CD14-positive monocyte (primary cell): ENCODE measurements at regions not wholly inside any gene's neighbourhood (a gene's known extent, or its start where the extent isn't known, plus 50 kb on each side); places are given as distances from the start of the nearest gene placed in this dataset.

Experiments used
- DNase-seq, 3 donors: peaks; one replicate each; pipeline ENCODE4 v3.0.0-alpha.2; 2011 to 2022
- H2AFZ ChIP-seq: 2 replicates; pipeline ENCODE4 v1.6.0; 2012; ENCODE audit warnings: mild to moderate bottlenecking, low read depth, low read length, inconsistent platforms; ENCODE audit not compliant: insufficient read depth, poor library complexity, severe bottlenecking
- H3K27ac ChIP-seq, 2 donors: 1 replicate in 1 of 2; 2 replicates in 1 of 2; pipeline ENCODE4 v1.5.1; 2012 to 2013; ENCODE audit warnings: low read length in 2 of 2, control low read depth in 1 of 2, inconsistent platforms in 1 of 2, low read depth in 1 of 2, mild to moderate bottlenecking in 1 of 2
- H3K27me3 ChIP-seq, 2 donors: one replicate each; pipeline versions ENCODE4 v1.6.0 to v1.6.1; 2011 to 2013; ENCODE audit warnings: low read length in 2 of 2; ENCODE audit not compliant: control insufficient read depth in 2 of 2, insufficient read depth in 2 of 2
- H3K36me3 ChIP-seq, 2 donors: replicated peaks in 1 of 2; 1 replicate in 1 of 2; 2 replicates in 1 of 2; pipeline versions ENCODE4 v1.5.1 to v1.6.1; 2012 to 2013; ENCODE audit warnings: low read length in 2 of 2, control low read depth in 1 of 2, inconsistent platforms in 1 of 2, mild to moderate bottlenecking in 1 of 2; ENCODE audit not compliant: insufficient read depth in 2 of 2, control insufficient read depth in 1 of 2
- H3K4me1 ChIP-seq, 2 donors: 1 replicate in 1 of 2; 2 replicates in 1 of 2; pipeline versions ENCODE4 v1.5.1 to v1.6.1; 2012 to 2013; ENCODE audit warnings: low read length in 2 of 2, control low read depth in 1 of 2, inconsistent platforms in 1 of 2, mild to moderate bottlenecking in 1 of 2, moderate library complexity in 1 of 2; ENCODE audit not compliant: insufficient read depth in 2 of 2, control insufficient read depth in 1 of 2
- H3K4me2 ChIP-seq: replicated peaks from 2 replicates; pipeline ENCODE3; 2012; ENCODE audit warnings: low read length, moderate library complexity, mild to moderate bottlenecking; ENCODE audit not compliant: poor library complexity, severe bottlenecking; ENCODE audit errors: extremely low read depth
- H3K4me3 ChIP-seq, 3 experiments: fragments of 200-600 bp in 1 of 3; sonication (generic) in 1 of 3; replicated peaks in 1 of 3; 1 replicate in 2 of 3; 2 replicates in 1 of 3; pipeline ENCODE4 v1.5.1; 2011 to 2013; ENCODE audit warnings: low read length in 3 of 3, mild to moderate bottlenecking in 3 of 3, control low read depth in 2 of 3, low read depth in 2 of 3, inconsistent platforms in 1 of 3, moderate library complexity in 1 of 3
- H3K79me2 ChIP-seq: 2 replicates; pipeline ENCODE4 v1.6.0; 2012; ENCODE audit warnings: mild to moderate bottlenecking, control low read depth, inconsistent platforms, low read length, moderate library complexity; ENCODE audit not compliant: insufficient read depth
- H3K9ac ChIP-seq: 2 replicates; pipeline ENCODE4 v1.6.0; 2017; ENCODE audit warnings: low read length, mild to moderate bottlenecking; ENCODE audit not compliant: insufficient read depth, poor library complexity, severe bottlenecking
- H3K9me3 ChIP-seq, 2 donors: replicated peaks in 1 of 2; 1 replicate in 1 of 2; 2 replicates in 1 of 2; pipeline versions ENCODE4 v1.5.1 to v1.6.1; 2012 to 2013; ENCODE audit warnings: low read length in 2 of 2, control low read depth in 1 of 2; ENCODE audit not compliant: control insufficient read depth in 1 of 2, insufficient read depth in 1 of 2
- H4K20me1 ChIP-seq: 2 replicates; pipeline ENCODE4 v1.6.0; 2012; ENCODE audit warnings: mild to moderate bottlenecking, low read length, control low read depth, moderate library complexity; ENCODE audit not compliant: insufficient read depth
- H3K27ac Mint-ChIP-seq, 7 donors: one replicate each; pipeline ENCODE4 v1.8.0; 2020; ENCODE audit warnings: mild to moderate bottlenecking in 7 of 7, mixed read lengths in 7 of 7, moderate library complexity in 6 of 7, inconsistent platforms in 2 of 7
- H3K27me3 Mint-ChIP-seq, 3 donors: one replicate each; pipeline ENCODE4 v1.8.0; 2021 to 2022; ENCODE audit warnings: low read depth in 3 of 3, mild to moderate bottlenecking in 3 of 3, mixed read lengths in 3 of 3, moderate library complexity in 3 of 3, inconsistent platforms in 1 of 3
- H3K36me3 Mint-ChIP-seq, 2 donors: one replicate each; pipeline ENCODE4 v1.8.0; 2020; ENCODE audit warnings: mixed read lengths in 2 of 2, inconsistent platforms in 1 of 2, mild to moderate bottlenecking in 1 of 2
- H3K4me1 Mint-ChIP-seq: one replicate; pipeline ENCODE4 v1.8.0; 2020; ENCODE audit warnings: mild to moderate bottlenecking, mixed read lengths
- H3K4me3 Mint-ChIP-seq, 2 donors: one replicate each; pipeline ENCODE4 v1.8.0; 2020; ENCODE audit warnings: mild to moderate bottlenecking in 2 of 2, mixed read lengths in 2 of 2, moderate library complexity in 1 of 2
- H3K9me3 Mint-ChIP-seq, 7 donors: one replicate each; pipeline ENCODE4 v1.8.0; 2020 to 2022; ENCODE audit warnings: mixed read lengths in 7 of 7, mild to moderate bottlenecking in 6 of 7, moderate library complexity in 6 of 7, inconsistent platforms in 2 of 7
- CTCF ChIP-seq: fragments of 200-600 bp; IDR thresholded peaks from one replicate; pipeline ENCODE4 v1.8.0; 2022; ENCODE audit warnings: antibody characterized with exemption, mild to moderate bottlenecking
- WGBS: methylation state at CpG from one replicate; pipeline ENCODE4 v1.1.5; 2013; ENCODE audit warnings: missing lambda C conversion rate; ENCODE audit not compliant: insufficient coverage; 5-methylcytosine and 5-hydroxymethylcytosine counted together
- intact Hi-C, 2 donors: fragments of 100-400 bp; cut with micrococcal nuclease; formaldehyde crosslinking; loops; one replicate each; pipeline versions ENCODE4 v1.15.0 to v1.15.1; 2023

DNA sequence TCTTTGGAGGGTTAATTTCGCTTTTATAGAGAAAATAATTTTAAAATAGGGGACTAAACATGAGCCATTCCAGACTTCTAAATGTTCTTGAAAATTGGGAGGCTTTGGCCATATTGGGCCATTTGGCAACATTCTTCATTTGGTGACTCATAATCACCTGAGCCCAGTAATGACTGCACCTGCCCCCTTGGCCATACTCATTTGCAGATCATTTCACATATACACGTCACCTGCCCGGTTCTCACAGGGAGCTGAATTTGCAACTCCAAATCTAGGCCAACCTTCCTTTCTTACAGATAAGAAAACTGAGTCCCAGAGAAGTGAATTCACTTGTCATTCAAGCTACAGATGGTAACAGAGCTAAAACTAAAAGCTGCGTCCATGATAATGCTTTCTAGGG, 289.7 kb downstream of the EPHA4 start:
- Mint-ChIP-seq H3K27me3 (no peaks in the 10 kb centered on the region), H3K27ac (no peak overlapping the region), H3K4me3 (no peak overlapping the region), H3K4me1 (no peaks in the 10 kb centered on the region), H3K36me3 (no peaks in the 10 kb centered on the region), H3K9me3 (no peaks in the 10 kb centered on the region)
- H4K20me1 ChIP-seq = no peaks in the 10 kb centered on the region
- H3K36me3 ChIP-seq = no peaks in the 10 kb centered on the region
- no peak overlapping the region for H3K4me2 ChIP-seq
- no peak overlapping the region for H3K27ac ChIP-seq
- no peaks in the 10 kb centered on the region for H3K4me1 ChIP-seq
- H3K4me3 ChIP-seq = no peak overlapping the region
- no peaks in the 10 kb centered on the region for H3K9me3 ChIP-seq
- 89% methylated on average over 4 of the region's 4 CpGs for WGBS
- DNase-seq = no peak
- H3K27me3 ChIP-seq = no peaks in the 10 kb centered on the region
- intact Hi-C loops = no loop called here
- H3K9ac ChIP-seq = no peak overlapping the region
- no peak overlapping the region for H2AFZ ChIP-seq
- TF ChIP-seq CTCF = no peak
- no peaks in the 10 kb centered on the region for H3K79me2 ChIP-seq

DNA sequence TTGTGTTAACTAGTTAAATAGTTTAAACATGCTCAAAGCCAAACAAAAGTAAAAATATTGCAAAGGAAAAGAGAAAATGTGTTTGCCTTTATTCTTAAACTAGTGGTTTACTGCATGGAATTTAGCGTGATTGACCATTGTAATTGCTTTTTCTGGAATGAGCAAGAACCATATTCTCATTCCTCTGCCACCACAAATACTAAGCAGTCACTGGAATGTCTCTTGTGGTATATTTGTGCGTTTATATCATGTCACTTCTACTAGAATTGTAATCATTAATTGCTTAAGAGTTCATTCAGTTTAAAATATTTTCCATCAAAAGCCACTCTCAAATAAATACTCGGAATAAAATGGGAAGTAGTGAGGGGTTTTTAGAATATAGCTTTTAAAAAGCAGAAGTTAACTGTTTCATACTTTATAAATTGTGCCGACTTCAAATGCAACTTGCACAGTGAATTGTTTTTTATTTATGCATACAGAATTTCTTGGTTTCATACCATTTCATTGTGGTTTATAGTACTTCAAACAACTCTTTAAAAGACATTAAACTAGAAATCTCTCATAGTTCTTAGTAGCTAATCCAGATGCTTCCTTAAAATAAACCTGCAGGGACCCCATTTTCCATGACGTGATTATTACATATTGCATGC, 288.1 kb downstream of the EPHA4 start:
- no peak for DNase-seq
- no peaks in the 10 kb centered on the region for H4K20me1 ChIP-seq
- no peak overlapping the region for H3K4me2 ChIP-seq
- no CpG with 5 or more reads among the region's 5 CpGs for whole genome bisulfite sequencing
- H3K79me2 ChIP-seq = no peaks in the 10 kb centered on the region
- Mint-ChIP-seq H3K4me3 (no peak overlapping the region), H3K36me3 (no peaks in the 10 kb centered on the region), H3K9me3 (no peaks in the 10 kb centered on the region), H3K27me3 (no peaks in the 10 kb centered on the region), H3K4me1 (no peaks in the 10 kb centered on the region), H3K27ac (no peak overlapping the region)
- TF ChIP-seq CTCF = no peak
- H3K36me3 ChIP-seq = no peaks in the 10 kb centered on the region
- H3K27ac ChIP-seq = no peak overlapping the region
- no peak overlapping the region for H2AFZ ChIP-seq
- no peaks in the 10 kb centered on the region for H3K9me3 ChIP-seq
- H3K9ac ChIP-seq = no peak overlapping the region
- no peaks in the 10 kb centered on the region for H3K4me1 ChIP-seq
- no peak overlapping the region for H3K4me3 ChIP-seq
- H3K27me3 ChIP-seq = no peaks in the 10 kb centered on the region
- intact Hi-C loops = no loop called here
